PC-9 (cell line): ENCODE measurements at regions not wholly inside any gene's neighbourhood (a gene's known extent, or its start where the extent isn't known, plus 50 kb on each side); places are given as distances from the start of the nearest gene placed in this dataset.

Experiments
- CTCF ChIP-seq: fragments of 200-600 bp; sonication (generic); conservative IDR thresholded peaks from 2 replicates; pipeline ENCODE4 v1.6.1; 2017; ENCODE audit warnings: mixed run types, antibody characterized with exemption, mild to moderate bottlenecking, moderate library complexity
- EZH2 ChIP-seq: fragments of 200-600 bp; sonication (generic); IDR thresholded peaks from 2 replicates; pipeline ENCODE4 v1.8.0; 2017; ENCODE audit warnings: antibody characterized with exemption, low read depth

DNA sequence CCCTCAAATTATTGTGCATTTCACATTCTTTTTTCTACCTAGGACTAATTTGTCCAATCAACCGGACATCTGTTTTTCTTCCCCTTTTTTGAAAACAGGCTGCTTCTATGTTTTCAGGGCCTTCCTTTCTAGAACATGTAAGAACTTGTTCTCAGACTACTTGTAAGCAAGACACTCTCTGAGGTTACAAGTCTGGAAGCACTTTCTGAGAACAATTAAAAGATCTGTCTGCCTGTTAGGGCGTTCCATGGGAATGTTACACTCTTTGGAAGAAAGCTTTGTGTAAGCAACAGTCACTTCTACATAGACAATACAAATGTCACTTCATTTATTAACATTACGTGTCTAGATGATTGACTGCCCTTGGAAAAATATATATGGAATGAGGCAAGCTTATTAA is 50.9 kb upstream of the HSPB3 start:
- TF ChIP-seq CTCF (no peak), EZH2 (no peak)
